NOMO-1 treated with DMSO at 0.1 percent for 48 hours (cell line): ENCODE measurements at regions not wholly inside any gene's neighbourhood (a gene's known extent, or its start where the extent isn't known, plus 50 kb on each side); places are given as distances from the start of the nearest gene placed in this dataset.
A peak's percentile ranks its signal among the peaks of the same experiment; 100 is the strongest.
"Not testable (repeated sequence)": the region's sequence is repeated elsewhere in the genome, so short reads cannot be mapped to it uniquely, and the experiment has no call there.

Experiments
- DNase-seq: peaks from one replicate; lab custom pipeline; 2025; ENCODE audit not compliant: unreplicated experiment; lab: John Stamatoyannopoulos, UW

DNA sequence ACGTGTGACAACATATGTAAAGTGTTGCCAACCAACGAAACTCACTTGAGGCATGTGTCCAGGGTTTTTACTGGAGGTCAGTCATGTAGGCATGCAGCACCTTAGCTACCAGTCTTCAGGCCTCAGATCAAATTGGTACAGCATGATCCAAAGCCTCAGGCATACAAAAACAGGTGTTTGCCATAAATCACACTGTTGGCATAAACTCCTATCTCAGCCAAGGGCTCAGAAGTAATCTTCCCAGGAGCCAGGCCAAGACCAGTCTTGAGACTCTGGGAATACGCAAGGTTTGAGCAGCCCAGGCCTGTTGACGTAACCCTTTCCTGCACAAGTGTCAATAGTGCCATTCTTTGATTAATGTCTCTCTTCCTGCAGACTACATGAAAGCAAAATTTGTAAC is 163.5 kb downstream of the PRL start:
- DNase-seq, result no peak

DNA sequence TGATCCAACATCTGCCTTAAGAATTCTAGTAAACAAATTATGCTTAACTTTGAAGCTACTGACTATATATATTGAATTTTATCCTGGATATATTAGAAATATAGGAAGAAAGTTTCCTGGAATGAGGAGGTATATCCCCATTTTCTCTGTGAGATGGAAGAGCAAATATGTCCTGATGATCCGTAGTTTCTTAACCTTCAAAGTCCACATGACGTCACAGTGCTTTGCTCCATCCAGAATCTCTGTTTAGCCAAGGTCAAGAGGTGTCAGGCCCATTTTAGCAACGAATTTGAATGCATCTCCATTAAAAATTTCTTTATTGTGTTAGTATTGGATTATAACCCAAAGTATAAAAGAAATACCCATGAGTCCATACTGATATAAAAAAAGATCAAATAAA is 162.5 kb downstream of the PRL start:
- DNase-seq, result no peak

DNA sequence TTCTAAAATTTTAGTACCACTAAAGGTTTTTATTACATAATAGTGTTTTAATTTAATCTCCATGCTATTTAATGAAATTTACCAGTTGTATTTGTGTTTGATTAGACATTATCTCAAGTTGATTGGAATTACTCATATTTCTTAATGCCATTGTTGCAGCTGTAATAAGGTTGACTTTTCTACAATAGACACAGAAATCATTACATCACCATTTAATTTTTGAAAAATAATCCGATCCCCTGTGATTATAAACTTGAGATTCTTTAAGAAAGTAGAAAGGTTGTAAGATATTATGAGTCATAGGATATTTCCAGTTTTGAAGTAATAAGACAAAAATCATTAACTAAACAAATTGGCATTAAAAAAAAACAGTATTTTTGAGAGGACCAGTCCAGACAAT is 161.4 kb downstream of the PRL start:
- DNase-seq, result no peak

DNA sequence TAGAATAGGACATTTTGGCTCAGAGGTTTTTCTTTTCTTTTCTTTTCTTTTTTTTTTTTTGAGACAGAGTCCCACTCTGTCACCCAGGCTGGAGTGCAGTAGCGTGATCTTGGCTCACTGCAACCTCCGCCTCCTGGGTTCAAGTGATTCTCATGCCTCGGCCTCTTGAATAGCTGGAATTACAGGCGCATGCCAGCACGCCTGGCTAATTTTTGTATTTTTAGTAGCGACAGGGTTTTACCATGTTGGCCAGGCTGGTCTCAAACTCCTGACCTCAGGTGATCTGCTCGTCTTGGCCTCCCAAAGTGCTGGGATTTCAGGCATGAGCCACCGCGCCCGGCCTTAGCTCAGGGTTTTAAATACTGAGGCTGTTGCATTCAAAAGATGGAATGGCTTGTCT is 156.1 kb downstream of the PRL start:
- DNase-seq, result not testable (repeated sequence)

DNA sequence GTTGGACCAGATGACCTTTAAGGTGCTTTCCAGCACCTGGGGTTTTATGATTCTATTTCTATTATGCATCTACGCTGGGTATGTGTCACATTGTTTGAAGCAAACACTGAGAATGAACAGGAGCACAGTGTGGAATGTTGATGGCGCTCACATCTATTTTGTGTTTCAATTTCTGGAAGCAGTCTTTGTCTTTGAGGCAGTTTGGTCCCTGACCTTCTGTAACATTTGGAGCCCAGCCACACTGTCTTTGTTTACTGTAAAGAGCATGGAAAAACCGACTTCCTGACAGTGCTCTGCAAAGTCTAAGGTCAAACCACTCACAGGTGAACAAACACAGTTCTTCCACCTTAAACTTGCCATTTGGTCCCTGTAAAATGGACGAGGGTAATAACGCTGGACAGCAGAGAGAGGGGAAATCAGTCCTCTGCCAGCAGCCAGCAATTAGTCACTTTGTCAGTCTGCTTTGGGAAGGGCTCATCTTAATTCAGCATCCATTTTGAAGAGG is 155.5 kb downstream of the PRL start:
- no peak for DNase-seq

DNA sequence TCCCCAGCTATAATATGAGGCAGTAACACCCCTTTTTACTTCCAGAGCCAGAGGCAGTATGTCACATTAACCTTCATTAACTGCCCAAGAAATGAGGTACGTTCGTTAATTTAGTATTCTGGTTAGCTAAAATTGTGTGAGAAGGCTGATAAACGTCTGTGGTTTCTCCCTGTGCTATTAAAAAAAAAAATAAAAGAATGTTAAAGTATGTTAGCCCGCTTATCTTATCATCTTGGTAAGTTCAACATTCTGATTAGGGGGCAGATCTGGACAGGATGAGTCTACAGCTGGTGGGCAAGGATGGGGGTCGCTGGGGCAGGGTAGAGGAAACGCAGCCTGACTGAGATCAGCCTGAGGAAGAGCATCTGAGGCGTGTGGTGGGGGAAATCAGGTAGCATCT is 154.0 kb downstream of the PRL start:
- no peak for DNase-seq

DNA sequence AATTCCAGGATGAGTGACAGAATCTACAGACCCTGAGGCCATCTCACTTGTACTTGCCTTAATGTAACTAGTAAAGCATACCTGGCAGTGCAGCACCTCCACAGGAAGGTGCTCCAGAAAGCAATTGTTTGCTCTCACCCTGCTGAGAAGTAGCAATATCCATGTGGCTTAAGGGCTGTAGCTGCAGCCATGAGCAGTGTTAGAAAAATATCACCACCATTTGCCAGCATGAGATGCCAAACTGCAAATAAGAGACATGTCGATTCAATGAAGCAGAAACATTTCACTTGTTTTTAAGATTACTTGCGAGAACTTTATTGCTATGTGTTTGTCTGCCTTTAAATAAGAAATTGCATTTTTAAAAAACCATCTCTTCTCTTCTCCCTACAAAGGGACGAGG is 151.5 kb downstream of the PRL start:
- DNase-seq, result no peak

DNA sequence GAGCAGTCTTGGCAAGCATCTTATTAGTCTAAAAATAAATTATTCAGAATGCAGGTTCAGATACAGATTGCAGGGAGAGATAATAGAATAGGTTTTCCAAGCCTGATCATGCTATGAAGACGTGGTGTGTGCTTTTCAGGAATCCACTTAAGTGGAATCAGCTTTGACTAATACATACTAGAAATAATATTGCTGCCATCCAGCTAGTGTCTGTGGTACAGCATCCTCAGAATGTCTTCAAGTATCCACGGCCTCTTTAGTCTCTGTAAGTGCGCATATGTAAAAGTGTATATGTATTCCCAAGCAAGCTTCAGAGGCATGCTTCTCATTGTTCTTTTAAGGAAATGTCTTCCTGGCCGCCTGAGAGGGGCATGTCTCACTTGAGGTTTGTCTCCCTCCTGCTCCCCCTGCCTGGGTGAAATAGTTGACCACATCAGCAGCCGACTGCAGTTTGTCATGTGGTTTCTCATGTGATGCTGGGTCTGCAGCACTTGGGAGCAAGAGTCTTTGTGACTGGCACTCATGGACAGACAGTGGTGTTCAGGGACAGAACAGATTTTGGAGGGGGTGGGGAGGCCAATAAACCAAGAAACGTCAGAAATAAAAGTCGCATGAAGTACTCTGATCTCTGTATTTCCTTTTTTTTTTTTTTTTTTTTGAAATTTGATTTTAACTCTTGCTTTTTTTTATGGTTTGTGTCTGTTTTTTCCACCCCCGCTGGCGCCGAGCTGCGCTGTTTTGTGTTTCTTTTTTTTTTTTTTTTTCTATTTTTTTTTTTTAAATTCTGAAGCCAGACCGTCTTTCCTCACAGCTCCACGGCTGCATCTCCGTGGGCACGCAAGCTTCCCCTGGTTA is 150.8 kb downstream of the PRL start:
- no peak for DNase-seq

DNA sequence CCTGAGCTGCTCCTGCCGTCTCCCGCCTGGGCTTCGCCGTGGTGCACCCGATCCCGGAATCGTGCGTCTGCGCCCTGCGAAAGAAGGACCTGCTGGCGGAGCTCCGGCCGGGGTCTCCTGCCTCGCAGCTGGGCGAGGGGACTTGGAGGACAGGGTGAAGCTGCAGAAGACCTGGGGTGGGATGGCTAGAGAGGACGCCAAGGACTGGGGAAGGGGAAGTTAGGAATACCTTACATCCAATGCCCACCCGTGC is 150.2 kb downstream of the PRL start:
- no peak for DNase-seq

DNA sequence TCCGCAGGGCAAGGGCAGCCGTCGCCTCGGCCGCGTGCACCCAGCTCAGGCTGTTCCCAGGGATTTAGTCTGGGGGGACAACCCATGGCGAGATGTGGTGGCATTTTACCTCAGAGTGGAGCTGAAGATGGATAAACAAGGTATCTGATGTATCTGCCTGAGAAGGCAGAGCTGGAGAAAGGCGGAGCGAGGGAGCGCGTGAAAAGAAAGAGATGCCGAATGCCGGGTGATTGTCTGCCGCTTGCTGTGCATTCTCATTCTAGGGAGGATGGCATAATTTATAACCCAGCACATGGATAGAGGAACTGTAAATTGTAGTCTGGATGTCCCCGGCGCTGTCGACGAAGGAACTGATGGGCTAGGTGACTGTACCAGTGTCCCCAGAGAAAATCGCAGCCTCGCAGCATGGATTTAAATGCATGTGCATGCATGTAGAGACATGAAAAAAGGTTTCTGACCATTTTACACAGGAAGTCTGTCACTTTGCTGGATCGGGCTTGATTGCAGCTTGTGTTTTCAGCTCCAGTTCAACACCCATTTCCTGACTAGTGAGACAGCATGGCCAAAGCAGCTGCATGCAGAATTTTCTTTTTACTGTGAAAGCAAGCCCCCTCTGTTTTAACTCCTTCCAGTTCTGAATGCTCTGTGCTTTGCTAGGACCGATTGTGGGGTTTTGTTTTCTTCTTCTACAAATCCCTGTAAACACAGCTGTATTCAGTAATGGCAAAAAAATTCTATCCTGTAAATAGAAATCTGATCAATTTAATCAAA is 149.7 kb downstream of the PRL start:
- DNase-seq, result no peak

DNA sequence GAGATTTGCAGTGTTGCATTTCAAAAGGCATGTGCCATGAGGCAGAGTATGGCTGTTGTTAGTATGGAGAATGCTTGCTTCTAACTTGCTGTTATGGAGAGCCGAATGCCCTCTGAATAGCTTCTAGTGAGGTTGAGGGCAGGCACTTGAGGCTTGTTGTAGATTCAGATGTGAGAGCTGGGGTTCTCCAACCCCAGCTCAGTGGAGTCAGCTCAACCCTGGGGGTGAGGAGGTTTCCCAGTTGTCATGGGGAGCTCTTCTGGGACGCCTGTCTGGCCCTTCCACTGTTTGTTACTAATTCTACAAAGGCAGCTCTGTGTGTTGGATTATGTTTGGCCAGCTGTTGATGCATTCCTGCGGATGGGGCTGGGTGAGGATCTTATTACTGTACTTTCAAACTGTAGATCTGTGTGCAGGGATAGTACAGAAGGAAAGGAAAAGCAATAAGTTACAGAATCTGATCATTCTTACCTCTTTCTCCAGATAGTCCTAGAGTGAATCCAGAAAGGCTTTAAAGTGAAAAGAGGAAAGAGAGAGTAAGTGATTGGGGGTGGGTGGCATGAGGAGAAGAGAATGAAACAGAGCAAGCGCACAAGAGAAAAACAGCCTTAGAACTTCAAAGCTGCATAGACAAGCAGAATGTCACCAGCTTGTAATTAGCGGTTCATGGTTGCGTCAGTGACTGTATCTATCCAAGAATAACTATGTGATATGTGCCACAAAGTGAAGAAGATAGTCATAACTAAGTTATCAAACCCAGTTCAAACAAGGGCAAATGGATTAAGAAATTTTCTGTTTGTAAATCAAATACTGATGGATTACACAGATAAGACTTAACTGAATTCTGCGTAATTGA is 148.7 kb downstream of the PRL start:
- DNase-seq, result no peak

DNA sequence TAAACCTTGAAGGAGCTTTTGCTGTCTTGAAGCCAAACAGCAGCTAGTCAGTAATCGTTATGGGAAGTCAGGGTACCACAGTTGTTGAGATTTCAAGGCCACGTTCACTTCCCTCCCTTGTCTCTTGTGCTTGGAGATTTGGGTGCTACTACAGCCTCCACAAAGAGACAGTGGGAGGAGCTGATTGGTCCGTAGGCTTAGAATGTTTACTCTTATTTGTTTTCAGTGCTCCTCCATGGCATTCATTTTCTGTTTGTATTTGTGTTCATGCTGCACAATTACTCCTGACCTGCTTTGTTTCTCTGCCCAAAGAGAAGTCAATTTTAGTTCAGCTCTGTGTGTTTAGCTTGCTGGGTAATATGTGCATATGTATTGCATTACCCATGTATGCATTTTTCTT is 147.7 kb downstream of the PRL start:
- no peak for DNase-seq

DNA sequence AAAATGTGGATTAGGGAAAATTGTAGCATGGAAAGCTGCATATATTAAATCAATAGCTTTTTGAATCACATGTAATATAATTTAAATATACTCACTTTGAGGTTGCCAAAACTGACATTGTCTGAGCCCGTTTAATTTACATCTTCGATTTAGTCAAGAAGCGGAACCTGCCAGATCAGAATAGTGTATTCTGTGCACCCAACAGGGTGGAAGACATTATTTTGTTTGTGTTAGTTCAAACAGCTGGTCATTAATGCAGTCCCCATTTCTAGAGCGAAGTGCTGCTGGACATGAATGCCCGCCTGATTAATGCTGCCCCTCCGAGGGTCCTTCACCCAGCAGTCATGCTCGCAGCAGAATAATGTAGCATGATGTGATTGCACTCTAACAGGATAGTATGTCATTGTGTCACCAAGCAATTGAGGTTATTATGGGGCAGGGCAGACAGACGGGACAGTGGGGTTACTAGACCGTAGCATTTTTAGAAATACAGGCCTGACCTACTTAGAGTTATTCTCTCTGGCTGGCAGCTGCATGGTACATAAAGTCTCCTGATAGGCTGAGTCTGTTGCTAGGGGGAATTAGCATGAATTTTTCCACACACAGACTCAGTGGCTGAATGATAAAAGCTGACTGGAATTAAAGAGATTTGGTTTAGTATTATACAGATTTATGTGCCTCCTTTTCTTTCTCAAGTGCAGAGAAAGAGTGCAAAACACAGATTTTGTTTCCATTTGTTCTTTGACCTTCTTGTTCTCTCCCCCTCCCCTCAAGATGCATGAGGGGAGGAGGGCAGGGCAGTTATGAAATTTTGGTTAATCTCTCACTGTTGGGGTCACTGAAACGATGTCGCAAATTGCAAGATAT is 147.1 kb downstream of the PRL start:
- DNase-seq, result no peak

DNA sequence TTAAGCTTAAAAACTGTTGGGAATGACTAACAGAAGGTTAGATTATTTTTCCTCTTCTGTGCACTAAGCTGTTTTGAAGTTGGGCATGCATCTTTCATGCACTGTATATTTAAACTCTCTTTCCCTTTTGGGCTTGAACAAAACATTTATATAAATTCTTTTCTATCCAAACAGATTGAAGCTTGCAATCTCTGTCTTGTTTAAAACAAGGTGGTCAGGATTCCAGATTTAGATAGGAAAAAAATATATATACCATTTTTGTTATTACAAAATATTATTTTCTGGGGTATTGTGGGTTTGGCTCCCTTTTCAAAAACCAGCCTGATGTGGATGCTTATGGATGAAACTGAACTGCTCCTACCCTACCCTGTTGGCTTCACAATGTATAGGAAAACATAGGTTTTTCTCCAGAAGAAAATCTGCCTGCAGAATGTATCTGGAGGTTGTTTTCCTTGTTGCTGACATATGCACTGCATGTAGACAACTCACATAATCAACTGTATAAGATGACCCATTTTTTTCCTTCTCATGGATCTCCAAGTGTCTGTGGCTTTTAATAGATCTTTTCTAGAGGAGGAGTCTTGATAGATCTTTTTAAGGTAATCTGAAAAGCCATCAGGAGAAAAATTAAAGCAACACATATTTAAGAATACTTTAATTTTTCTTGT is 146.3 kb downstream of the PRL start:
- DNase-seq, result no peak

DNA sequence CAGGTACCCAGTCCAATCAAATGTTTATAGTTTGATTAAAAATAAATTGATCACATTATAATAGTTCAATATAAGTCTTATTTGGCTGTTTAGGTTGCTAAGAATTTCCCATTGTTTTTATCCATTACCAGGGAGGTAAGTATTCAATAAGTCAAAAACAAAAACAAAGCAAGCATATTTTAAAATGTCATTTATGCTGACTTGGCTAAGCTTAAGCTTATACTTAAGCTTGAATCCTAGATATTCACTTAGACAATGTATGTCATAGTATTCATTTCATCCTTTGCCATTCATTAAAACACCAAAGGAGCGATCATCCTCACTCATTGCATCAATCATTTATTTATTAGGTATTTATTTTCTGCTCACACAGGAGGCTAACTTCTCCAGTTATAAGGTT is 144.9 kb downstream of the PRL start:
- no peak for DNase-seq

DNA sequence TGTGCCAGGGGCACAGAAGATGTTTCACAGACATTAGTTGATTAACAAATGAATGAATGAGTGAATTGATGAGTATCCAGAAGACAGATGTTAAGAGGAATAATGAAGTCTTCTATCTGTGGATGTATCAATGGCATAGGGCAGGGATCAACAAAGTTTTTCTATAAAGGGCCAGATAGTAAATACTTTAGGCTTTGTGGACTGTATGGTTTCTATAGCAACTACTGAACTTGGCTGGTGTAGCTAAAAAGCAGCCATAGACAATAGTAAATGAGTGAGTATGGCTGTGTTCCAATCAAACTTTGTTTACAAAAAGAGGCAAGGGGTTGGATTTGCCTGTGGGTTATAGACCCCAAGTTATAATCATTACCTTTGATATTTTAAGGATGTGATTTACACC is 144.0 kb downstream of the PRL start:
- no peak for DNase-seq

DNA sequence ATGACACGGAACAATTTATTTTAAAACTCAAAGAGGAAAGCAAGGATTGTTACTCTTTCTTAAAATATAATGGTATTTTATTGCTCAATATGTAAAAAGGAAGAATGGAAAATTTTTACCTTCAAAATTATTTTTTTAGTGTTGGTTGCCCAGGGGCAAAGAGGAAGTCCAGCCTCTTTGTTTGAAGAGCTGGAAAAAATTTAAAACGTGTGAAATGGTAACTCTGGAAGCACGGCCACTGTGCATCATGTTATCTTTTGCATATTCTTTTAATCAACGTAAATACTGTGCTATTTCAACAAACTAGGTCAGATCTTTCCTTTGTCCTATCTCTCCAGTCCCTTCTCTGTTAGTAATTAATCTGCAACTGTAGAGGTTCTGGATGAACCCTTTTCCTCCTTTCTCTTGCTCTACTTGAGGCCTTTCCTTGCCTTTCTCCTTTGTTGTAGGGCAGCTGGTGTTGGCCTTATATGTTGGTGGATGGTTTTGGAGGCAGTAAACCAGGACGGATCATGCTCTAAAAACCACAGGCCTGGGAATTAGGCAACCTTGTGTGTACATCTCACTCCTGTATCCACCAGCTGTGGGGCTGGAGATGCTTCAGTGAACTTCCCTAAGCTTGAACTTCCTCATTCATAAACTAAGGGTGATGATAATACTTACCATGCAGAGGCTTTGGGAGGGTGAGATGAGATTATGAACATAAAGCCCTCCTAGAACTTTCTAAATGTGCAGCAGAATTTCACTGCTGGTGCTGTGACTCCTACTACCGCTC is 143.3 kb downstream of the PRL start:
- DNase-seq, result peak; percentile 67

DNA sequence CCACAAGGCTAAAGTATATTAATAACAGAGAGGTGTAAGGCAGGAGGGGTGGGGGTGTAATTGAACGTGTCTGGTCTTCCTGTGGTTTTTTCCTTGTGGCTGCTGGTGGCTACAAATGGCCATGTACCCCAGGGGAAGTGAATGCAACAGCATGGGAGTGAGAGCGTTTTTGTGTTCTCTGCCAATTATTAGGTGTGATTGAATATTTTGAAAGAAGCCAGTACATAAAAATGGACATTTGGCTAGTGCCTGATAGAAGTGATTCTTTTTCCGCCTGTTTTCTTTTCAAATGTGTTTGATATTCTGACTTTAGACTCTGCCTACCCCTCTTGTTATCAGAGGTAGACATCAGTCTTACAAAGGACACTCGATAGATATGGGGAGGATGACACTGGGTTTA is 141.3 kb downstream of the PRL start:
- DNase-seq, result no peak

DNA sequence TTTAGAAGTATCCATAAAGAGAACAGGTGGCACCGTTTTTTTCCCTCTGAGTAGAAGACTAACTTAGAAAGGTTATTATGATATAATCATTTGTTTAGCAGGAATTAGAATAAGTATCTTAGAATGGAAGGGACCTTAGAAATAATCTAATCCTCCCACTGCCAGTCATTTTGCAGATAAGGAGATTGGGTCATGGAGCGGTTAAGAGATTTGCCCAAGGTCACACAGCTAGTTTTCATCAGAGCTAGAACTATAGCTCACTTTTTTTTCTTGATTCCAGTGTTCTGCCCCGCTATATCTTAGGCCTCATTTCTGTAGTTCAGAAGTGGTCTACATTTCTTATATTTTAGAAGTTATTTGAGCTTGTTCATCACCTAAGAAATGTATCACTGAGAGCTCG is 139.6 kb downstream of the PRL start:
- no peak for DNase-seq
